ENCODE measurements at regions not wholly inside any gene's neighbourhood (a gene's known extent, or its start where the extent isn't known, plus 50 kb on each side); places are given as distances from the start of the nearest gene placed in this dataset.
"Not testable (repeated sequence)": the region's sequence is repeated elsewhere in the genome, so short reads cannot be mapped to it uniquely, and the experiment has no call there.

DNA sequence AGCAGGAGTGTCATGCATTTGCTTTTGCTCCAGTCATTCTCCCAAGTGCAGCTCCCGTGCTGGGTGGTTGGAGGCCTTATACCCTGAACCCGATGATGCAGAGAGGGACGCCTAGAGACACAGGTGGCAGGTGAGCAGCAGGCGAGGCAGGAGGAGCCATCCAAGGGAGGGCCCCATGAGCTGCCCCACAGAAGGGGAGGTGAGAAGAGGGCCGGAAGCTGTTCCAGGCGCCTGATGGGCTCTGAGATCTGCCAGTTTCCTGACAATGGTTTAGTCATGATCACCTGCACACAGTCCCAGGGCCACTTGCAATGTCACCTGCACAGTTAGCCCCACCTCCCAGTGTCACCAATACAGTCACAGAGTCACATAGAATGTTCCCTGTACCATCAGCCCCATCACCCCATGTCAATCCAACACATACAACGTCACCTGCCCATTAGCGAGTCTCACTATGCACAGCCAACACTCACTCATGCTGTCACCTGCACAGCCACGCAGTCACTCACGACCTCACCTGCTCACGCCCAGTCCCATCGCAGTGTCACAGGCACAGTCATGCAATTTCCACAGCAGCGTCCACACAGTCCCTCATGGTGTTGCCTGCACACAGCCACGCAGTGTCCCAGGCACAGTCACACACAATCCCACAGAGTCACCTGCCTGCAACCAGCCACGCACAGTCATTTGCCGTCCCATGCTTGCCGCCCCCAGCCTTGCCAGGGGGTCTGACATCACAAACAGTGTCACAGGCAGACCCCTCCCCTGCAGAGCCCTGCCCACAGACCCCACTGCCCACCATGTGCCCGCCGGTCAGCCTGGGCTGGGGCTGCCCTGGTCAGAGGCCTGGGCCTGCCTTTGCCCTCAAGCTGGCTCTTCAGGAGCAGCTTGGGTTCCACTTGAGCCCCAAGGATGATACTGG is 113.4 kb downstream of the LHX2 start:
- H3K4me3 ChIP-seq (ENCODE audit: low read depth, low read length): no peak overlapping the region
- CTCF ChIA-PET: interaction anchor here (1.0 to 4.7 kb wide), 17 partner anchors 8 to 411 kb away, joined by 3 to 93 read pairs (median 14); no protein-coding TSS in a partner anchor
- TF ChIP-seq, protein P1, sequence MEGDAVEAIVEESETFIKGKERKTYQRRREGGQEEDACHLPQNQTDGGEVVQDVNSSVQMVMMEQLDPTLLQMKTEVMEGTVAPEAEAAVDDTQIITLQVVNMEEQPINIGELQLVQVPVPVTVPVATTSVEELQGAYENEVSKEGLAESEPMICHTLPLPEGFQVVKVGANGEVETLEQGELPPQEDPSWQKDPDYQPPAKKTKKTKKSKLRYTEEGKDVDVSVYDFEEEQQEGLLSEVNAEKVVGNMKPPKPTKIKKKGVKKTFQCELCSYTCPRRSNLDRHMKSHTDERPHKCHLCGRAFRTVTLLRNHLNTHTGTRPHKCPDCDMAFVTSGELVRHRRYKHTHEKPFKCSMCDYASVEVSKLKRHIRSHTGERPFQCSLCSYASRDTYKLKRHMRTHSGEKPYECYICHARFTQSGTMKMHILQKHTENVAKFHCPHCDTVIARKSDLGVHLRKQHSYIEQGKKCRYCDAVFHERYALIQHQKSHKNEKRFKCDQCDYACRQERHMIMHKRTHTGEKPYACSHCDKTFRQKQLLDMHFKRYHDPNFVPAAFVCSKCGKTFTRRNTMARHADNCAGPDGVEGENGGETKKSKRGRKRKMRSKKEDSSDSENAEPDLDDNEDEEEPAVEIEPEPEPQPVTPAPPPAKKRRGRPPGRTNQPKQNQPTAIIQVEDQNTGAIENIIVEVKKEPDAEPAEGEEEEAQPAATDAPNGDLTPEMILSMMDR (IDR thresholded peaks at IDR 0.05; ENCODE audit: insufficient read depth, low read length, missing control alignments): no peak
- POLR2A ChIA-PET: interaction anchor here (0.6 kb wide), 1 partner anchor 251 kb away, joined by 3 read pairs; no protein-coding TSS in a partner anchor
- no peak for DNase-seq (ENCODE audit: low read depth, low spot score)

DNA sequence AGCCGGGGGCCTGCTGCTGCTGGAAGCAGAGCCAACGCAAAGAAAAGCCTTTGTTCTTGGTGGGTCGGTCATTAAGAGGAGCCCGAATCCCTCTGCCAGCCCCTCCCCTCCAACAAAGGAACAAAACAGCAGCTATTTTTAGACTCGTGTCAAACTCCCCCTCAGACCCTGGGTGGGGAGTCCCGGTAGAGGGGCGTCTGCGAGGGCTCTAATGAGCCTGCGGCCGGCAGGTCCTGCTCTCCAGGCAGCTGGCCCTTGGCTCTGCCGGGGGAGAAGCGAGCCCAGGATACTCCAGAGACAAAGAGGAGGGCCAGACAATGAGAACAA is 114.0 kb downstream of the LHX2 start:
- ChIA-PET POLR2A (interaction anchor here (0.6 kb wide), 1 partner anchor 250 kb away, joined by 3 read pairs; no protein-coding TSS in a partner anchor), CTCF (interaction anchor here (0.9 to 4.7 kb wide), 21 partner anchors 8 to 411 kb away, joined by 3 to 93 read pairs (median 10); no protein-coding TSS in a partner anchor)
- DNase-seq (ENCODE audit: low read depth, low spot score): no peak
- no peak overlapping the region for H3K4me3 ChIP-seq (ENCODE audit: low read depth, low read length)
- TF ChIP-seq, protein P1 (IDR thresholded peaks at IDR 0.05; ENCODE audit: insufficient read depth, low read length, missing control alignments): no peak

- CTCF ChIA-PET: interaction anchor here (0.7 to 4.7 kb wide), 57 partner anchors 9 to 720 kb away, joined by 3 to 93 read pairs (median 6); no protein-coding TSS in a partner anchor
- POLR2A ChIA-PET: no interaction called here
Measured at GRCh38 chr9:124126648-124127646, 115.4 kb downstream of the LHX2 start.

GRCh38 chr9:124128568-124129166 is 117.1 kb downstream of the LHX2 start:
- CTCF ChIA-PET: interaction anchor here (1.3 to 4.7 kb wide), 12 partner anchors 9 to 262 kb away, joined by 3 to 93 read pairs (median 16); no protein-coding TSS in a partner anchor
- DNase-seq (ENCODE audit: low read depth, low spot score): no peak
- TF ChIP-seq, protein P1 (IDR thresholded peaks at IDR 0.05; ENCODE audit: insufficient read depth, low read length, missing control alignments): no peak
- POLR2A ChIA-PET: no interaction called here
- no peak overlapping the region for H3K4me3 ChIP-seq (ENCODE audit: low read depth, low read length)

More at GRCh38 chr9:124126648-124127646, 115.4 kb downstream of the LHX2 start:
- TF ChIP-seq, protein P1 (IDR thresholded peaks at IDR 0.05; ENCODE audit: insufficient read depth, low read length, missing control alignments): peak; percentile 99
- DNase-seq (ENCODE audit: low read depth, low spot score): no peak
- no peak overlapping the region for H3K4me3 ChIP-seq (ENCODE audit: low read depth, low read length)

GRCh38 chr9:124130277-124131075 is 118.9 kb downstream of the LHX2 start:
- no peak for DNase-seq (ENCODE audit: low read depth, low spot score)
- H3K4me3 ChIP-seq (ENCODE audit: low read depth, low read length): no peak overlapping the region
- TF ChIP-seq, protein P1 (IDR thresholded peaks at IDR 0.05; ENCODE audit: insufficient read depth, low read length, missing control alignments): no peak
- CTCF ChIA-PET: interaction anchor here (0.9 to 1.8 kb wide), 3 partner anchors 9 to 190 kb away, joined by 3 to 4 read pairs (median 4); no protein-coding TSS in a partner anchor
- POLR2A ChIA-PET: interaction anchor here (0.6 kb wide), 1 partner anchor 8 kb away, joined by 4 read pairs; no protein-coding TSS in a partner anchor

- POLR2A ChIA-PET; H3K4me3 ChIP-seq (ENCODE audit: low read depth, low read length); DNase-seq (ENCODE audit: low read depth, low spot score): not testable (repeated sequence)
- CTCF ChIA-PET: interaction anchor here (0.7 to 3.5 kb wide), 7 partner anchors 9 to 263 kb away, joined by 3 to 25 read pairs (median 4); no protein-coding TSS in a partner anchor
Measured at GRCh38 chr9:124131518-124131917, 120.0 kb downstream of the LHX2 start.

Data from AG04449 (cell line).